Activated CD4-positive, alpha-beta T cell treated with anti-CD3 and anti-CD28 coated beads, Interleukin-2, Interleukin-6, amounts not matched to agents 100 ng/mL and 50 ng/mL, durations not matched to agents 16 hours and 8 hours (primary cell): ENCODE measurements at regions not wholly inside any gene's neighbourhood (a gene's known extent, or its start where the extent isn't known, plus 50 kb on each side); places are given as distances from the start of the nearest gene placed in this dataset.

Experiments
- DNase-seq: peaks from one replicate; pipeline ENCODE4 v3.0.0-alpha.2; 2020

DNA sequence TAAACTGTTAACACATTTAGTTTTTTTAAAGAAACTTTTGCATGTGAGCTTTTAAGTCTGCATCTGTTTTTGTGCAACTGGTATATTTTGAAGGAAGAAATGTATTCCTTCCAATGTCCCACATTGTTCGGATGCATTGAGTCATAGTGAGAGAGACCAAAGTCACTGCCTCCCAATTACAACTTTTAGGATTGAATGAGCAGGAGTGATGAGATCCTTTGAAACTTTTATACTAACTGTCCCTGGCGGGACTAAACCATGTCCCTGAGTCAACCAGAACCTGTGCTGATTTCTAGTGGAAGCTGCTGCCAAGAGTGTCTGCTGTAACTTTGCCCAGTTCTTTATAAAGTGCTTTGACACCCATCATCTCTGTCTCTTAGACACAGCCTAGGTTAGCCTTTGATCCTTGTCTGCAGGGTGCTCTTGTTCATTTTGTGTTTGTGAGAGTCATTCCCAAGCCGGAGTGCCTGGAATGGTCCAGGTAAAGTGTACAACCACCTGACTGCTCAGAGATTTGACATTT, 122.7 kb downstream of the ZNF518B start:
- no peak for DNase-seq

DNA sequence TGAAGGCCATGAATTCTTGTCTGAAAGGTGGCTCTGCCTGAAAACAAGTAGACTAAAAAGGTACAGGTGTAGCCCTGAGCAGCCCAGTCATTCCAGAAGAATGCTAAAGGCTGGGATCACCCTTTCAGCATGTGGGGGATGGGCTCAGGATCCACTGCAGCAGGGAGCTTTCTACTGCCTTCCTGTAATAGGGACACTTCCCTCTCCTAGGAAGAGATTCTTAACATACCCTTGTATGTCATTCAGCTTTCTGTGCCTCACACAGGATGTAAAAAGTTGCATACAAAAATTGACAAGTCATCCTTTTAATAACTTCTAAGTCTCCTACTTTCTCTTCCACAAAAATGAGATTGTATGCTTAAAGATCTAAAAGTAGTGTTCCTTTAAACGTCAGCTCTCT, 123.3 kb downstream of the ZNF518B start:
- DNase-seq = no peak

DNA sequence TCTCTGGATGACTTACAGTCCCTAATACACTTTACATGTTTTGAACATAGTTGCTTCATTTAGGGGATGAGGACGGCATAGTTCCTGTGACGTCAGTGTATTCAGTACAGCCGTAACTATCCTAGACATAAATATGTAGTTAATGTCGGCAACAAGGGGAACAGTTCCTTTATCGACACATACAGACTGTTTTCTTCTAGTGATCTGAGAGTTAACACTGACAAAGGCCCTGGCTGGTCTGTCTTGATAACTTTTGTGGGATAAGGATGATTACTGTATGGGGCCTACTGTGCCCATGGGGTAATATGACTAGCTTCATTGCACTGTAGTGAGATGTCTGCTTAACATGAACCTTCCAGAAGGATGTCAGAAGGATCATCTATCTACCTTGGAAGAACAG, 131.2 kb downstream of the ZNF518B start:
- DNase-seq = no peak

DNA sequence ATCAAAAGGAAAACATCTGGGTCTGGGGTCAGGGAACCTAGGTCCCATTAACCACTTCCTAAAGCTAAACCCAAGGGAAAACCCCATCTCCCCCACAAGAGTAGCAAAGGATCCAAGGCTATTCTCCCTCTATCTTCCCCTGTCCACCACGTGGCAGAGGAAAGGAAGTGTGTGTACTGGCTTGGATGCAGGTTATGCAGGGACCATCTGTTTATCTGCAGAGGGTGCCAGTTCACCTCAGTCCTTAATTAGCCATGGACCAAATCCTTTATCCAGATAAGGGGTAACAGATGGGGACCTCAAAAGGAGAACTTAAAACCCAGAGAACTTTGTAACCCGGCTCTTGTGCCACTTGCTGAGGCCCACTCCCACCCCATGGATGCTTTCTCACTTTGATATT, 135.3 kb downstream of the ZNF518B start:
- DNase-seq = no peak

DNA sequence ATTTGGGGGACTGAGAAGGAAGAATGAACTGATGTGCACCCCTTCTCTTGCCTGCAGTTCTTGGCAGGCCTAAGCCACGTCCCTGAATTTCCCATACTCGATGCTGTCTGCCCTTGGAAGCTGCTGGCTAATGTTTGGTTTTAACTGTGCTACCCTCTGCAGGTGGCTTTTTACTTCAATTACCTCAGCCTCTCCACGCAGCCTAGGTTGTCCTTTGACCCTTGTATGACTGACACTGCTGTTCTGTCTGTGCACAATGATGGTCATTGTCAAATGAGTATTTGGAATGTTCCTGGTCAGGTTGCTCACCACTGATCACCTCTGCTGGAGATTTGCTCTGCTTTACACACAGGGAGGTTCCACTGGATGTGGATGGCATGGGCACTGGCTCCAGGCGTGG, 137.1 kb downstream of the ZNF518B start:
- no peak for DNase-seq

DNA sequence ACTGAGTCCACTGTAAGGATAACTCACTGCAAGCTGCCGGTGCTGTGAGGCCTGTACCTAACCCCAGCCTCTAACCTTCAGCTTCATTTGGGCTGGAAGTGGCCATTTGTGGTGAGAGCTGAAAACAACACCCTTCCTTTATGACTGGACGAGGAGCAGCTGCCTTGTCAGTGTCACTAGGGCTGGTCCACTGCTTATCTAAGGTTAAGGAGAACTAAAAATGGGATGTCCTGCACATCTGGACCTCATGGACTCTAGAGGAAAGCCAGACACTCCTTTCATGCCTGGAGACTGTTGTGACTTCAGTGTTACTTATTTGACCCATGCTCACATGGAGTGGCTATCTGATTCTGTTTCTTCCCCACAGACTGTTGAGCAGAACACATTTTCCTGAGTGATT, 139.9 kb downstream of the ZNF518B start:
- DNase-seq = no peak

DNA sequence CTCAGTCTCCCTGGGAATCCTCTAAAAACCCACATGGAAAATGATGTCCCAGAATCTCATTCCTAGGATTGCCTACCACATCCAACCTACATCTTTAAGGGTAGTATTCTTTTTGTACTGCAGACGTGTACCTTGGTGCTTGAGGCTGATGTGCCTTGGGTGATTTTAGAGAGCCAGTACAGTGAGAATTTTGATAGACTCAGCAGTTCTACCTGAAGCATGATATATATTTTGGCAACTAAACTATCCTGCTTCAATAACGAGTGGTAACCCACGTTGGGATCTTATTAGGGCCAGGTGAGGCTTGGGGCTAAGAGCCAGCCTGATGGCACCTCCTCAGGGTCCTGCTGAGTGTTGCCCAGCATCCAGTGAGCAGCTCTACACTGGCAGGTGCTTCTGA, 140.4 kb downstream of the ZNF518B start:
- DNase-seq = no peak

DNA sequence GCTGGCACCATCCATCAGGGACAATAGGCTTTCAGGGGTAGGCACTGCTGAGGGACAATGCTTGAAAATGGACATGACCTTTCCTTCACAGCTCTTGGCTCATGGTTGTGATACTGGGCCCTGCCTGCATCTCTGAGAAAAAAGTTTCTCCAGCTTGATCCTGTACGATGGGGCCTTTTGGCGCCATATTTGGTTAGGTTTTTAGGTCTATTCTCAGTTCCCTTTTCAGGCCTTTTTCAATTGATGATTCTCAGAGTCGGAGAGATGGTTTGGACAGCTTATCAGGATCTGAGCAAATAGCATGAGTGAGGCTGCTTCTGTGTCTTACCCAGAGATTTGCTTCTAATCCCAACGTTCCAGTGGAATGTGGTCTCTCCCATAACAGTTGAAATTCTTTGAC, 141.6 kb downstream of the ZNF518B start:
- DNase-seq = no peak

DNA sequence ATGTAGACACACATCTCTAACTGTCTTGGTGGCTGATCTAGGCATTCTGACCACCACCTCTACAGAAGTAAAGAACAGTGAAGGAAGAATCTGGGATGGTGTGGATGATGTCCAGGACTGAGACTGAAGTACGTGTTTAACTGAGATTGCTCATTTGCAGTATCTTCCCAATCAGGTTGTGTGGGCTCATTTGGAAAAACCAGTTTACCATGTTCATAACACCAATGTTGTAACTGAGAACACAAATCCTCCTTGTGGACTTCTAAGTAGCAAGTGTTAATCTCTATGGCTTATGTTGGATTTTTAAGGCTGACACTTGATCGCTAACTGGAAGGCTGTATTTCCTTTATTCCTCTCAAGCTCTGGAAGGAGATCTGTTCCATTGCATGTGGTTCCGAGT, 144.7 kb downstream of the ZNF518B start:
- DNase-seq = no peak

DNA sequence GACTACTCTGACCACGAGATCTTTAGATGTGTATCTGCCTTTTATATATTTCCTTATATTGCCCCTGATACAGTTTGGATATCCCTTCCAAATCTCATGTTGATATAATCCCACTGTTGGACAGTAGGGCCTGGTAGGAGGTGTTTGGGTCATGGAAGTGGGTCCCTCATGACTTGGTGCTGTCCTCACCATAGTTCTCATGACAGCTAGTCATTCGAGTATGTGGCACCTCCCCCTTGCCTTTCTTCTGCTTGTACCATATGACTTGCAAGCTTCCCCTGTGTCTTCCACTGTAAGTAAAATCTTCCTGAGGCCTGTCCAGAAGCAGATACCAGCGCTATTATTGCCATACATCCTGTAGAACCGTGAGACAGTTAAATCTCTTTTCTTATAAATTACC, 145.3 kb downstream of the ZNF518B start:
- no peak for DNase-seq

DNA sequence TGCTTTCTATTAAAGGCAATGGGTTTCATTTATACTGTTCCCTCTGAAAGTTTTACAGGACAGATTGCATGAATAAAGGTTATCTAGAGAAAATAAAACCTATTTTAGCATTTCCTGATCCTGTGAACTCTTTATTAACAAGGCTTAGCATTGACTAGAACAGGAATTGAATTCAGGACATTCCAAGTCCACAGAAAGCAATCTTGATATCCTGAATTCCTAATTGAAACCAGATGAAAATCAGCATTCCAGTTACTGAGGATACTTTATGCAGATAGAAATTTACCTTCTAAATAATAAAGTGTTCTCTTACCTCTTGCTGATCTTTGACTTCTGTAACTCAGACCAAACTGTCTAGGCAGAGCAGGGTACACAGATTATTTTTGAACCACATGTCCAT, 151.4 kb downstream of the ZNF518B start:
- no peak for DNase-seq

DNA sequence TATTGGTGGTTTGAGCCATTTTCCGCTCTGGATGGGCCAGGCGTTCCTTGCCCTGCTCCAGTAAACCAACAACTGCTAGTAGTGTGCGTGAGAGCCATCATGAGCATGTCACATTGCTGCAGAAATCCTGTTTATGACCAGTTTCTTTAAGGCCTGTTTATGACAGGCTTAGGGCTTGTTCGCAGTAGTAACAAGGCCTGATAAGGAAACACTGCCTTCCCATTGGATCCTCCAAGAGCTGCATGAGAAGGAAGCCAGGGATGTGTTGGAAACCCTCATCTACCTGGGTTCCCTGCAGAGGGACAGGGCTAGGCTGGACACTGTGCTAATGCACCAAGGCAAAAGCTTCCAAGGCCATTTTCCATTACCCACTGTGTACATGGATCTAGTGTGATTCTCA, 153.9 kb downstream of the ZNF518B start:
- DNase-seq = no peak

DNA sequence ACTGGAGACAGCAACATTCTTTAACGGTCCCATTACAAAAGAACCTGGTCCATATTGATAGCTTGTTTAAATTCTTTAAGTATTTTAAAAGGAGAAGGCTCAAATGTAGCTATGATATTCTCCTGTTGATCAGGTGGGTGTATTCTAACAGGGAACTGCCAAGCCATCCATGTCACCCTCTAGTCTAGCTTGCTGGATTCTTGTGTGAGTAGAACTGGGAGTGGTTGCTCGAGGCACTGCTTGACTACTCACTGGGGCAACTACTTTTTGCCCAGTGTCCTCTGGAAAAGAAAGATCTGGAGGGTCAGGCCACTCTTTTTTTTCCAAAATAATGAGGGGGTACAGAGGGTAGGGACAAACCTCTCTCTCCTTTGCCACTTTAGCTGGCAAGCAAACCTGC, 155.1 kb downstream of the ZNF518B start:
- no peak for DNase-seq

DNA sequence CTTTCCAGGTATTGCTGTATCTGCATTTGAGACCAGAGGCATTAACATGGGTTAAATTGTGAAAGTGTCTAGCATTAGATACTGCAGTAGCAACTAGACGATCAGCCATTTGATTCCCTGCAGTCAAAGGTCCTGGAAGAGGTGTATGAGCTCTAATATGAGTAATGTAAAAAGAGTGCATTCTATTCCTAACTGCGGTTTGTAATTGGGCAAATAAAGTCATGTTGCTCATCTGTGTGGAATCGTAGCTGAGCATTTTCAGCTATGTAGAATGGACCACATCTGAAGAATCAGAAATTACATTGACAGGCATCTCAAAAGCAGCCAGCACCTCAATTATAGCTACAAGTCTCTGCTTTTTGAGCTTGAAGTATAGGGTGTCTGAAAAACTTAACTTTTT, 157.6 kb downstream of the ZNF518B start:
- no peak for DNase-seq

DNA sequence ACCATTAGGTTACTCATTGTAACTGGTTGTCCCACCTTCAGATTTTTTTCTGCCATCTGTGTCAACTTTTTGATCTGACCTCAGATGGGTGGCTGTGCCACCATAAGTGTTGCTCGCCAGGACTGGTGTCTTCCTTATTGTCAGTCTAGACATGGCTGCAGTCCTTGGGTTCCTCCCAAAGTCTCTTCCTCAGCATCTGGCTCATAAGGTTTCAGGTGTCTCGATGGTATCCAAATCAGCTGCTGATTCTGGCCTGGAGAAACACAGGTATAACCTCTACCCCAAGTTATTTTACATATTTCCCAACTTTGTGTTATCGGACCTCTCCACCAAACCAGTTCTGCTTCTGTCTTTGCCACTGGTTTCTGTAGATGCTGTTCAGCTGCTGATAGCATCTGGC, 158.5 kb downstream of the ZNF518B start:
- DNase-seq = no peak

DNA sequence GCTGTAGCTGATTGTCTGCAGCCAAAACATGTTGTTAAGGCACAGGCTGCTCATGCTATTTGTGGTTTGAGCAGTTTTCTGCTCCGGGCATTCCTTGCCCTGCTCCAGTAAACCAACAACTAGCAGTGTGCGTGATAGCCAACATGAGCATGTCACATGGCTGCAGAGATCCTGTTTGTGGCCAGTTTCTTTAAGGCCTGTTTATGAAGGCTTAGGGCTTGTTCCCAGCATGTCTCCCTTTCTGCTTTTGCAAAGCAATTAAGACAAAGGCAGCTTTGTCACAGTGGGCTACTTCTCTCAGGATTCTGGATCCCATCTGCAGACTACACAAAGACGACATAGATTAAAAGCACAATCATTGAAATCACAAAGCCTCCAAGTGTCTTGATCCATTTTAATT, 160.5 kb downstream of the ZNF518B start:
- no peak for DNase-seq

DNA sequence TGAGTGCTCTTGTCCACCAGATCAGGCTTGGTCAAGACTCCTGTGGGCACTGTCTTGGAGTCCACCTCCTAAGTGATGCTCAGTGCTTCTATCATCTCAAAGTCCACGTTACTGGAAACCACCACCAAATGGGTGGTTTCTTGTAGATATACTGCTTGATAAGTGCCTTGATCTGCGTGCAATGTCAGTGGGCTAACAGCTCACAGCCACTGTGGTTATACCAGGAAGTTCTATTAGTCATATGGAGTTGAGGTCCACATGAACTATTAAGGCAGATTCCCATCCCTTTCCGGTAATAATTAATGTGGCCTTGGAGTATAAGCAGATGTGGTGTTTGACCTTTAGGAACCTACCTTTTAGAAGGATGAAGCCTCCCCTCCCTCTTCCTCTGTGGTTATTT, 161.9 kb downstream of the ZNF518B start:
- DNase-seq = no peak

DNA sequence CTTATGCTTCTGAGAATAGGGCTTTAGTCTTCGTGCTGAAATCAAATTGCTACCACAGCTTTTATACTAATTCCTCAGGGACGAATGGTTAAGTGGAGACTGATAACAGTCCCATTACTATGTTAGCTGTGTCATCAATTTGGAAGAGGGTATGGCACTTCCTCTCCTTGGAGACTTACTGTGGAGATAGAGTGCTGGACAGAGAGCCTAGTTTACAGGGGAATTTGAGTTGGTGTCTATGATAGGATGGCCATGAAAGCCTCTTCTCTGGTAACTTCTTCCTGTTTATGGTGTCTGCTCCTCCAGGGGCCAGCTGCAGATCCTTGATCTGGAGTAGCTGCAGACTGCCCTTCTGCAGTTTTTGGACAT, 167.7 kb downstream of the ZNF518B start:
- DNase-seq = no peak

DNA sequence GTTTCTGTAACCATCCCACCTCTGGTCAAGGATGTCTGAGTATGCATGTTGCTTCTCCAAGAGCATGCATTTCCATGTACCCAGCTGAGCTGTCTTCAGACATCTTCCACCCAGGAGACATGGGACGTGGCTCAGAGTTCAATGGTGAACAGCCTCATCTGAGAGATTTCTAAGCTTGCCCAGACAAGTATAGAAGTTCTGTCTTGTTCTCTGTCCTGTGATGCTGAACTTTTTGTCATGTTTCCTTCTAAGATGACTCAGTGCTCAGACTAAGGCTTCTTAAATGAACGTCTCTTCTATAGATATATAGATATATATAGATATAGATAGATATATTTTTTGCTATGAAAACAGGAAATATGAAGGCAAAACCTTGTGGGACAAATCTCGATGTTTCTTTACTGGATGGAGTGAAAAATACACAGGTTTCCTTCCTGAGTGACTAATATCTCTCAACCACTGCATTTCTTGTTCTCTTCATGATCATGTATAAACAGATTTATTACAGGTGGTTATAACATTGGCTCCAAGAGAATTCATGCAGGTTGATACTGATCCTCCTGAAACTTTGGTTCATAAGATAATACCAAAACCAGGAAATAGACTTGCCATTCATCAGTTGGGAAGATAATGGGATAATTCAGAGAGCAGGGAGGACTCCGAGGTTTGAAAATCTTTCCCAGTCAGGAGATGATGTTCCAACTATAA, 168.2 kb downstream of the ZNF518B start:
- no peak for DNase-seq

DNA sequence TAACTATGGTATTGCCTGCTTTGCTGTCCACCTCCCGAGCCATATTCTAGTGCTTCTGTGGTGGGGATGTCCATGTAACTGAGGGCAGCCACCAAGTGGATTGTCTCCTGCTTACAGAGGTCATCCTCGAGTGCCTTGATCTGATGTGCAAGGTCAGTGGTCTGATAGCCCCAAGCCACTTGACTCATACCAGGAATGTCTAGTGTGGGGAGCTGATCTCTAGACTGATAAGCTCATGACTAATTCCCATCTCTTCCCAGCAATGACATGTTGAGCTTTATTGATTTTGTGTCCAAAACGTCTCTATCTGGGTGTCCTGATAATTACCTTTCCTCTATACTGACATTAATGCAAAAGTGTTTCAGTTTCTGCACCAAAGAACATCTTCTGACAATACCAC, 168.4 kb upstream of the WDR1 start:
- DNase-seq = no peak

DNA sequence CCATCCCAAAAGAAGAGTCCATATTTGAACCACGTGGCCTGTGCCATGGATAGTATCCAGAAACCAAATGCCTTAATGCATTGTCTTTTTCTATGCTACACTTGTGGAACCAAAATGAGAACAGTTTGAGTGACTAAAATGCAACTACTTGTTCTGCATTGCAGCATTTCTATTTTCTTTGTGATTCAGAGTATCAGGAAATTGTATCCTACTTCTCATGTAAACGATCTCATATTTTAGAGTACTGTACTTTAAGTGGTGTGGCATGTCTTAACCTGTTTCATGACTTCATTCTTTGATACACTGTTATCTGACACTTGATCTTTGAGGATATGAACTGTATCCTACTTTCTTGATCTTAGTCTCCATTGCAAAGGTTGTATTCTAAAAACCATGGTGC, 167.2 kb upstream of the WDR1 start:
- no peak for DNase-seq

DNA sequence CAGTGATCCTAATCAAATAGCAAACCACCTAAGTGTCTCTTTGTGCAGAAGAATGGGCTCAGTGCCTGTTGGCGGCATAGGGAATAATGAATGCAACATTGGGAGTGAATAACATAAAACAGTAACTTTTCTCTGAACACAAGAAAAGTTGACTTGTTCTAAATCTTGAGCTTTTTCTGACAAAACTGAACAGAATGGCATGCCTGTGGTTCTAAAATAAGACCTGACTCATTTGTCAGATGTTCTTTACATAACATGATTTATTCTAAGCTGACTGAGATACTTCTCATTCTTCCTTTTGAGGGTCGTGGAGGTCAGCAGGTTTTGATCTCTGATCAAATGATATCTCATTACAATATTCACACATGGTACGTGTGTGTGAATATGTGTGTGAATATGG, 165.4 kb upstream of the WDR1 start:
- DNase-seq = no peak

DNA sequence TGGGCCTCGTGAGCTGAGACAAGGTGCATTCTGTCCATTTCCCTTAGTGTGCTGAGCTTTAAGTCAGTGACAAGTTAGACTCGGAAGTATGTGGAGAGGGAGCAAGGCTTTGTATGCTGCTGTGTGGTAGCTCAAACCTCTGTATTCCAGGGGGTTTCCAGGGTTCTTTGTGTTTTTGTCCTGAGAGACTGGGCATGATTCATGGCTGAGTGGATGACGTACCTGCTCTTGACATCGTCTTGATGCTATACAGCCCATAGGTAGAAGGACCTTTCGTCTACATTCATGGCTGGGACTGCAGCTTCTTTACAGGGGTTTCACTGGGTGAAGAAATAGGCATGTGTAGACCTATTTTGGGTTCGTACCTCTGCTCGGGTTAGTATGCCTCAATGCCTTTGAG, 162.7 kb upstream of the WDR1 start:
- no peak for DNase-seq

DNA sequence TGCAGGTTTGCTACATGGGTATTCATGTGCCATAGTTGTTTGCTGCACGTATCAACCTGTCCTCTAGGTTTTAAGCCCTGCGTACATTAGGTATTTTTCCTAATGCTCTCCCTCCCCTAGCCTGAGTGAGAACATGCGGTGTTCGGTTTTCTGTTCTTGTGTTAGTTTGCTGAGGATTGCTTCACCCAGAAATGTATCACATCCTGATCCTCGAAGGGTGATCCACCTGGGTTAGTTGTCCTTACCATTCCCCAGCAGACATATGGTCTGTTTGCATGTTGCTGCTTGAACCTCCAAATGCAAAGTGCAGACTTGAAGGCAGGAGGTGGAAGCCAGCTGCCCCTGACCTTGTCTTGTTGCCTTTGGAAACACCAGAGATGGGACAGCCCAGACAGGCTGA, 161.5 kb upstream of the WDR1 start:
- DNase-seq = no peak

DNA sequence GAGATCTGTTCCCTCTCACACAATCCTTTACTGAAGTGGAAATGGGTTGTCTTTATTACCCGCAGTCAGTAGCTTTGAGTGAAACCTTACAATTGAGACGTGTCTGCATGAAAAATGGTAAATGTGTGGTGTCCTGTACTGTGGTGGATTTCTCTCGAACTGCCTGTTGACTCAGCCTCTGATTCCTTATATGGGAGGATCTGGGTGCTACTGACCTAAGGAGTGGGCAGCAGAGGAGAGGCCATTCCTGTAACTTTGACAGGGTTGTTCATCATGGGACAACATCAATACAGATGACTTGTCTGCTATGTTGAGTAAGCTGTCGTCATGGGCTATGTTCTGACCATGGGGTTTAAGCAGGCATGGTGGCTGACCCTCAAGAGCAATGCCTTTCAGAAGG, 159.6 kb upstream of the WDR1 start:
- DNase-seq = no peak

DNA sequence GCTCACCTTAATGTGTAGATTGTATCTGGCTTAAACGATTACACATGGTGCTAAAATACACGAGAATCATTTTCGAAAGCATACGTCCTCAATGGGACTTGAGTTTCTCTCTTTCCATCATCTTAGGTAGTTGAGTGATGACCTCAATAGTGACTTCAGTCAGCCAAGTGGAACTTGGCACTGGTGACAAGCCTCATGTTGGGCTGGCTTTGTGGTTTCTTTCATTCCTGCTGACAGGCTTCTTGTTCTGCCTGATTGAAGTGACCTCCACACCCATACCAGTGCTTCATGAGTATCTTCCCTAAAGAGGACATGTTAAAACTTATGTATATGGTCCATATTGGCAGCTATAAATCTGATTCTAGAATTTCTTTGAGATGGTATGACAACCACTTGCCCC, 159.1 kb upstream of the WDR1 start:
- DNase-seq = no peak
